ENCODE measurements at regions not wholly inside any gene's neighbourhood (a gene's known extent, or its start where the extent isn't known, plus 50 kb on each side); places are given as distances from the start of the nearest gene placed in this dataset.

DNA sequence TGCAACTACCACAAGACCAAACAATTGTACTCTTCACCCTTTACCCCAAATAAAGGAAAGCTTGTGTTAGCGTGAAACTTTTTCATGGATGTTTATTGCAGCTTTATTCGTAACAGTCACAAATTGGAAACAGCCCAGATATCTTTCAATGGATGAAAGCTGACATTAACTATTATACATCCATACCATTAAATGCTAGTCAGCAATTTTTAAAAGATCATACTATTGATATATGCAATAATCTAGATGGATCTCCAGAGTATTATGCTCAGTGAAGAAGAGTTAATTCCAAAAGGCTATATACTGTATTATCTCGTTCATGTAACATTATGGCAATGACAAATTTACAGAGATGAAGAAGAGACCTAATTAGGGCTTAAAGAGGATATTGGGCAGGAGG lies 1491.2 kb upstream of the CDH8 start:
- no peak for TF ChIP-seq POLR2A (IDR thresholded peaks at IDR 0.05)
- TF ChIP-seq, protein P1, sequence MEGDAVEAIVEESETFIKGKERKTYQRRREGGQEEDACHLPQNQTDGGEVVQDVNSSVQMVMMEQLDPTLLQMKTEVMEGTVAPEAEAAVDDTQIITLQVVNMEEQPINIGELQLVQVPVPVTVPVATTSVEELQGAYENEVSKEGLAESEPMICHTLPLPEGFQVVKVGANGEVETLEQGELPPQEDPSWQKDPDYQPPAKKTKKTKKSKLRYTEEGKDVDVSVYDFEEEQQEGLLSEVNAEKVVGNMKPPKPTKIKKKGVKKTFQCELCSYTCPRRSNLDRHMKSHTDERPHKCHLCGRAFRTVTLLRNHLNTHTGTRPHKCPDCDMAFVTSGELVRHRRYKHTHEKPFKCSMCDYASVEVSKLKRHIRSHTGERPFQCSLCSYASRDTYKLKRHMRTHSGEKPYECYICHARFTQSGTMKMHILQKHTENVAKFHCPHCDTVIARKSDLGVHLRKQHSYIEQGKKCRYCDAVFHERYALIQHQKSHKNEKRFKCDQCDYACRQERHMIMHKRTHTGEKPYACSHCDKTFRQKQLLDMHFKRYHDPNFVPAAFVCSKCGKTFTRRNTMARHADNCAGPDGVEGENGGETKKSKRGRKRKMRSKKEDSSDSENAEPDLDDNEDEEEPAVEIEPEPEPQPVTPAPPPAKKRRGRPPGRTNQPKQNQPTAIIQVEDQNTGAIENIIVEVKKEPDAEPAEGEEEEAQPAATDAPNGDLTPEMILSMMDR (IDR thresholded peaks at IDR 0.05): no peak

Data from testis (tissue), 2 donors.